DMS114 treated with DMSO at 0.1 percent for 48 hours (cell line): ENCODE measurements at regions not wholly inside any gene's neighbourhood (a gene's known extent, or its start where the extent isn't known, plus 50 kb on each side); places are given as distances from the start of the nearest gene placed in this dataset.

Experiments used
- DNase-seq: peaks from one replicate; lab custom pipeline; 2025; ENCODE audit not compliant: unreplicated experiment; lab: John Stamatoyannopoulos, UW

- no peak for DNase-seq
Measured at GRCh38 chr11:15579287-15580001, 464.7 kb downstream of the INSC start.

- no peak for DNase-seq
Measured at GRCh38 chr11:15580056-15580774, 465.5 kb downstream of the INSC start.

DNA sequence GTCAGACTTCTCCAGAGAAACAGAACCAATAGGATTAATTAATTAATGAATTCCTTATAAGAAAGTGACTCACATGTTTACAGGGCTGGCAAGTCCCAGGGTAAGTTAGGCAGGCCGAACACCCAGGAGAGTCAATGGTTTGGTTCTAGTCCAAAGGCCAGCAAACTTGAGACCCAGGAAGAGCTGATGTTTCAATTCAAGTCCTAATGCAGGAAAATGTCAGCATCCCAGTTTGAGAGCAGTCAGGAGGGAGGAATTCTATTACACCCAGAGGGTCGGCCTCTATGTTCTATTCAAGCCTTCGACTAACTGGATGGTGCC is 466.0 kb downstream of the INSC start:
- DNase-seq = no peak

DNA sequence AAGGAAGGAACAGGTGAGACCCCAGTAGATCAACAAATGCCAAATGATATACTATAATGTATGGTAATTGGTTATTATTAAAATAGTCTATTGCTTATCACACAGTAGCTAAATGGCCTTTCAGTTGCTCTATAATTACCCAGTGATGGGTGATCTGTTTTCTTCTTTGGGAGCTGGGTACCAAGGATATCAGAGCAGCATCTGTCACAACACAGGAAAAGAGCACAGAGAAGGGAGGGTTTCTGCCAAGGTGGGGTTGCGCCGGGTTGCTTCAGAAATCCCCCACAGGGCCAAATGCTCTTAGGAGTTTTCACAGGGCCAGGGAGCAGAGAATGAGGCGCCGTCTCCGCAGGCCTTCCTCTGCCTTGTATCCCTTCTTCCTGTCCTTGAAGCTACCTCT is 469.4 kb downstream of the INSC start:
- DNase-seq = no peak

DNA sequence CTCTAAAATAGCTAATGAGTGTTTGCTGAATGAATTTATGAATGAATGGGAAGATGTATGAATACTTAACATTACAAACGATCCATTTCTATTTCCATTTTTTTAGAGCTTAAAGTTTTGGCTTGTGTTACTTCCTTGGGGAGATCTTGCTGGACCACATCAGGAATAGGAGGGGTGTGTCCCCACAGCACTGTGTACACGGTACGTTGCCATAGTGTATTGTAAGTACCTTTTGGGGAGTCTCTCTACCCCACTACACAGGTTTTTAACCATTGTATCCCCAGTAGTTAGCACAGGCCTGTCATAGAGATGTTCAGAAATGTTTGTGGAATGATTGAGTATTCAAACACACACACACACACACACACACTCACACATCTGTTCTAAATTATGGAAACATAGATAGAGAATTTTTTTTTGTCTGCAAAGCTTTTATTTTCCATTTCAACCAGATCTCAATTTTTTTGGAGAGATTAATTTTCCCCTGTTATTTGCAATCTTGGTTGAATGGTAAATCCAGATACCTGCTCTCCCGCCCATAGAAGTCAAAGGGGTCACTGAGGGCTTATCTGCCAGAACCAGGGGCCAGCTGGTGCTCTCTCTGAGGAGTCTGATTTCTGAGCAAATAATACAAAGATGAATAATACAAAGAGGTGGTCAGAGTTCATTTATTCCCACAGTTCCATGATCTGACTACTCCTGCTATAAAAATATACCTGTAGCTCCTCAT is 471.0 kb downstream of the INSC start:
- DNase-seq = no peak

- no peak for DNase-seq
Measured at GRCh38 chr11:15586741-15587473, 472.2 kb downstream of the INSC start.

GRCh38 chr11:15589070-15589626 is 474.4 kb downstream of the INSC start:
- DNase-seq = no peak

- no peak for DNase-seq
Measured at GRCh38 chr11:15590132-15590531, 475.4 kb downstream of the INSC start.

DNA sequence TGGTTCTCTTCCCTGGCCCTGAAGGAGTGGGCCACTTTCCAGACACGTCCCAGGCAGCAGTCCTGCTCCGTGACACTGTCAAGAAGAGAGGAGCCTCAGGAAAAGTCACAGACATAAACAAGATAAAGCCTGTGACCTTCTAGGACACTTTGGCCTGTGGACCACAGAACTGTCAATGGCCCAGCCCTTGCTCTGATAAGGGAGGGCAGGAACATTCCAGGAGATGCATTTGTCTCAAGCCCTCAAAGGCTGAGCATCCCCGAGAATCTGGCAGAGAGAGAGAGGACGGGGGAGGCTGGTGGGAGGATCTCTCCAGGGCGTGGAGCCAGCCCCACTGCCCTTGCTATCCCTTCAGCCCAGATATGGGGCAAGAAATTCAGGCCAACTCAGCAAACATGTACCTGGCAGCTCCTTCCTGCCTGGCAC is 476.4 kb downstream of the INSC start:
- no peak for DNase-seq

- no peak for DNase-seq
Measured at GRCh38 chr11:15594607-15595006, 479.9 kb downstream of the INSC start.

DNA sequence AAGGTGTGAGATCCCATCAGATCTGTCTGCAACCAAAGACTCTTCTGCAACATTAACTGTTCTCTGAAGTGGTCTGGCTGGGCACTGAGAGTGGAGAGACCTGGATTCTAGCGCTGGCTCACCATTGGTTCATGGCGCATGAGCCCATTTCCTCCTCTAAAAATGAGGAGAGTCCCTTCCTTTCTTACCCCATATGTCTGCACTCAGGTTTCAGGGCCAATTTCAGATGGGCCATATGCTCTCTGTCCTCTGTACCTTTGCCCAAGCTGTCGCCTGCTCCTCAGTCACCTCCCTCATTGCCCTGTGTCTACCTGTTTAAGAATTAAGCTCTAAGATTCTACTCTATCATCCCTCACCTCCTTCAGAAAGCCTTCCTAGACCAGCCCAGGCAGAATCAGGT is 484.7 kb downstream of the INSC start:
- no peak for DNase-seq

DNA sequence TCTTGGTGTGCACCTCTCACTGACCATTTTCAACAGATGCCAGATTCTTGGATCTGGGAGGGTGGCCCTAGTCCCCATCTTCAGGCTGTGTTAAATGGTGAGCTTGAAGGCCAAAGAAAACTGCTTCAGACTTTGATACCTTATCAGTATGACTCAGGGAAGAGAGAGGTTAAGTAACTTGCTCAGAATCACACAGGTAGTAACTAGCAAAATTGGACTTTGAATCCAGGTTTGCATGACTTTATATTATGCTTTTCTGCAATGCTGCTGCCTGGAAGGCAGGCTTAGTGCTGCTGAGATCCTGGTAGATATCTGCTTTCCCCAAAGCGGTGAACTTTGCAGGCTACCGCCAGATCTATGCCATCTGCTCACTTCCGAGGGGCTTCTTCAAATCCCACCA is 487.3 kb downstream of the INSC start:
- no peak for DNase-seq

- no peak for DNase-seq
Measured at GRCh38 chr11:15602785-15603567, 488.3 kb downstream of the INSC start.

DNA sequence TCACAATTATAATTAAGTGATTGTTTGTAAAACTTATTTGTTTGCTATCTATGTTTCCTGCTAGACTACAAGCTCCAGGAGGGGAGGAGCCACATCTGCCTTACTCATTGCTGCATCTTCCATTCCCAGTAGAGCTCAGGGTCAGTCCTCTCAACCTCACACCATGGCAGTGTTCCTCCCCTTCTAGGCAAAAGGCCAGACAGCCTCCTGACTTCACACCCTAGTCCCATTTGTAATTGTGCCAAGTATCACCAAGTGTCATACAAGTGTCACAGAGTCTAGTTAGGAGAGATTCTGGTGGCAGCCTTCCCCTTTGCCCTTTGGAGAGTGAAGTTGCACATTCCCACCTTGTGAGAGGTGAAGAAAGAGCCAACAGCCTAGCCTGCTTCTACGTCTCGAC is 490.4 kb downstream of the INSC start:
- DNase-seq = no peak

GRCh38 chr11:15607361-15608036 is 492.8 kb downstream of the INSC start:
- no peak for DNase-seq

DNA sequence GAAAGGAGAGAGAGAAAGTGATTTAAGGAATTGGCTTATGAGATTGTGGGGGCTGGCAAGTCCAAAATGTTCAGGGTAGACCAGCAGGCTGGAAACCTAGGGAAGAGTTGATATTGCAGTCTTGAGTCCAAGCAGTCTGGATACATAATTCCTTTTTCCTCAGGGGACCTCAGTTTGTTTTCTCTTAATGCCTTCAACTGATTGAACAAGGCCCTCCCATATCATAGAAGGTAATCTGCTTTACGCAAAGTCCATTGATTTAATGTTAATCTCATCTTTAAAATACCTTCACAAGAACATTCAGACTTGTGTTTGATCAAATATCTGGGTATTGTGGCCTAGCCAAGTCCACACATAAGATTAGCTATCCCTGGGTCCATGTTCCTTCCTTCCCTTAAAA is 494.7 kb downstream of the INSC start:
- DNase-seq = no peak

- DNase-seq = no peak
Measured at GRCh38 chr11:15610881-15611280, 496.2 kb downstream of the INSC start.

- DNase-seq = no peak
Measured at GRCh38 chr11:15613251-15613650, 498.5 kb downstream of the INSC start.

- no peak for DNase-seq
Measured at GRCh38 chr11:15613789-15614188, 499.1 kb downstream of the INSC start.
